H1 (cell line): ENCODE measurements at regions not wholly inside any gene's neighbourhood (a gene's known extent, or its start where the extent isn't known, plus 50 kb on each side); places are given as distances from the start of the nearest gene placed in this dataset.

ENCODE experiments used
- CTCF ChIA-PET: fragments of 300-600 bp; sonication (Branson Sonifier 250); formaldehyde crosslinking; loops from one replicate; lab custom pipeline; 2021; ENCODE audit not compliant: partially characterized antibody; lab: Charles Lee
- POLR2A ChIA-PET: fragments of 300-600 bp; sonication (Branson Sonifier 250); formaldehyde crosslinking; loops from one replicate; lab custom pipeline; 2021; ENCODE audit warnings: inconsistent platforms; ENCODE audit not compliant: partially characterized antibody; lab: Charles Lee
- DNase-seq, 2 experiments: peaks; one replicate each; pipeline versions ENCODE4 v3.0.0 to v3.0.0-alpha.2; 2010 to 2022; ENCODE audit warnings: low spot score in 2 of 2, low read depth in 1 of 2, mixed read lengths in 1 of 2
- FAIRE-seq: peaks from 2 replicates; lab custom pipeline; 2011; peaks lifted over from hg19 to GRCh38; lab: Jason Lieb, UNC
- H2AFZ ChIP-seq: 2 replicates; pipeline ENCODE4 v1.8.1; 2012; ENCODE audit warnings: low read length, inconsistent platforms
- H2AK5ac ChIP-seq: 2 replicates; pipeline ENCODE4 v1.6.1; 2013; ENCODE audit warnings: low read depth, low read length
- H2BK120ac ChIP-seq: replicated peaks from 2 replicates; pipeline ENCODE3; 2013; ENCODE audit warnings: low read depth, low read length, inconsistent platforms
- H2BK12ac ChIP-seq: 2 replicates; pipeline ENCODE4 v1.6.1; 2013; ENCODE audit warnings: low read depth, low read length
- H2BK15ac ChIP-seq: 2 replicates; pipeline ENCODE4 v1.6.1; 2013; ENCODE audit warnings: low read length
- H2BK20ac ChIP-seq: 2 replicates; pipeline ENCODE4 v1.6.1; 2013; ENCODE audit warnings: low read length
- H2BK5ac ChIP-seq: 2 replicates; pipeline ENCODE4 v1.6.1; 2013; ENCODE audit warnings: low read depth, low read length
- H3K14ac ChIP-seq: 2 replicates; pipeline ENCODE4 v1.6.1; 2013; ENCODE audit warnings: inconsistent platforms; ENCODE audit not compliant: insufficient read length
- H3K18ac ChIP-seq: 2 replicates; pipeline ENCODE4 v1.6.1; 2013; ENCODE audit warnings: low read length; ENCODE audit errors: extremely low read depth
- H3K23ac ChIP-seq: 2 replicates; pipeline ENCODE4 v1.6.1; 2013; ENCODE audit warnings: inconsistent platforms; ENCODE audit not compliant: insufficient read length
- H3K23me2 ChIP-seq: 2 replicates; pipeline ENCODE4 v1.6.1; 2013; ENCODE audit warnings: low read depth, low read length
- H3K27ac ChIP-seq: 2 replicates; pipeline ENCODE4 v1.6.1; 2011; ENCODE audit warnings: low read depth, low read length, inconsistent platforms
- H3K27me3 ChIP-seq, 4 experiments: replicated peaks in 1 of 4; 1 replicate in 1 of 4; 2 replicates in 3 of 4; pipeline versions ENCODE4 v1.6.1 to v1.8.1; 2011 to 2013; ENCODE audit warnings: low read length in 3 of 4, mild to moderate bottlenecking in 3 of 4, inconsistent platforms in 2 of 4, mixed read lengths in 2 of 4, moderate library complexity in 1 of 4; ENCODE audit not compliant: control insufficient read depth in 3 of 4, insufficient read depth in 3 of 4; ENCODE audit errors: extremely low read depth in 1 of 4
- H3K36me3 ChIP-seq, 4 experiments: 2 replicates each; pipeline versions ENCODE4 v1.6.1 to v1.8.1; 2011 to 2013; ENCODE audit warnings: mild to moderate bottlenecking in 4 of 4, low read length in 3 of 4, moderate library complexity in 2 of 4, control low read depth in 1 of 4, inconsistent platforms in 1 of 4; ENCODE audit not compliant: insufficient read depth in 4 of 4, control insufficient read depth in 2 of 4
- H3K4ac ChIP-seq: replicated peaks from 2 replicates; pipeline ENCODE3; 2013; ENCODE audit warnings: low read length, low read depth, mixed read lengths, inconsistent platforms; ENCODE audit not compliant: insufficient read length
- H3K4me1 ChIP-seq, 4 experiments: replicated peaks in 1 of 4; 1 replicate in 1 of 4; 2 replicates in 3 of 4; pipeline versions ENCODE4 v1.6.1 to v1.8.1; 2011 to 2013; ENCODE audit warnings: low read length in 3 of 4, inconsistent platforms in 2 of 4, mixed read lengths in 1 of 4; ENCODE audit not compliant: insufficient read depth in 4 of 4, control insufficient read depth in 3 of 4
- H3K4me2 ChIP-seq, 2 experiments: 2 replicates each; pipeline versions ENCODE4 v1.6.1 to v1.8.1; 2011 to 2013; ENCODE audit warnings: low read depth in 2 of 2, low read length in 2 of 2, control low read depth in 1 of 2, inconsistent platforms in 1 of 2, mild to moderate bottlenecking in 1 of 2; ENCODE audit not compliant: insufficient read depth in 1 of 2
- H3K4me3 ChIP-seq, 4 experiments: fragments of 200-600, 300-600 bp in 1 of 4; sonication (generic), shearing (Covaris generic), sonication (Bioruptor Twin) in 1 of 4; 2 replicates each; pipeline versions ENCODE4 v1.5.1 to v1.8.1; 2011 to 2016; ENCODE audit warnings: low read length in 4 of 4, low read depth in 3 of 4, control low read depth in 2 of 4, inconsistent platforms in 2 of 4, mild to moderate bottlenecking in 2 of 4, mixed read lengths in 1 of 4, moderate library complexity in 1 of 4; ENCODE audit not compliant: insufficient read depth in 2 of 4; ENCODE audit errors: extremely low read depth in 1 of 4
- H3K56ac ChIP-seq: replicated peaks from 2 replicates; pipeline ENCODE3; 2013; ENCODE audit warnings: low read depth, mild to moderate bottlenecking, mixed read lengths, low read length, inconsistent platforms; ENCODE audit not compliant: insufficient read length
- H3K79me1 ChIP-seq: 2 replicates; pipeline ENCODE4 v1.6.1; 2013; ENCODE audit warnings: low read depth, low read length, control low read depth
- H3K79me2 ChIP-seq, 2 experiments: 2 replicates each; pipeline versions ENCODE4 v1.6.1 to v1.8.1; 2012 to 2013; ENCODE audit warnings: low read length in 2 of 2, mild to moderate bottlenecking in 2 of 2, inconsistent platforms in 1 of 2; ENCODE audit not compliant: insufficient read depth in 2 of 2, control insufficient read depth in 1 of 2
- H3K9ac ChIP-seq, 4 experiments: replicated peaks in 1 of 4; 1 replicate in 1 of 4; 2 replicates in 3 of 4; pipeline versions ENCODE4 v1.6.1 to v1.8.1; 2011 to 2013; ENCODE audit warnings: low read depth in 3 of 4, low read length in 3 of 4, control low read depth in 2 of 4, mild to moderate bottlenecking in 2 of 4, moderate library complexity in 2 of 4, inconsistent platforms in 1 of 4; ENCODE audit errors: extremely low read depth in 1 of 4
- H3K9me3 ChIP-seq, 2 experiments: 2 replicates each; pipeline versions ENCODE4 v1.6.1 to v1.8.1; 2012 to 2013; ENCODE audit warnings: mild to moderate bottlenecking in 2 of 2, moderate library complexity in 2 of 2, control low read depth in 1 of 2, inconsistent platforms in 1 of 2, low read depth in 1 of 2, low read length in 1 of 2, mixed read lengths in 1 of 2; ENCODE audit not compliant: insufficient read depth in 2 of 2
- H4K20me1 ChIP-seq, 2 experiments: replicated peaks in 1 of 2; 2 replicates each; pipeline versions ENCODE3 to v1.8.1; 2011 to 2013; ENCODE audit warnings: inconsistent platforms in 2 of 2, low read length in 2 of 2, mild to moderate bottlenecking in 1 of 2; ENCODE audit not compliant: insufficient read depth in 2 of 2, control insufficient read depth in 1 of 2
- H4K5ac ChIP-seq: 2 replicates; pipeline ENCODE4 v1.6.1; 2013; ENCODE audit warnings: low read length, low read depth, mixed read lengths, inconsistent platforms; ENCODE audit not compliant: insufficient read length
- H4K8ac ChIP-seq: 2 replicates; pipeline ENCODE4 v1.8.0; 2013; ENCODE audit warnings: mild to moderate bottlenecking, moderate library complexity, low read length, inconsistent platforms; ENCODE audit not compliant: insufficient read depth; ENCODE audit errors: extremely low read depth
- H4K91ac ChIP-seq: replicated peaks from 2 replicates; pipeline ENCODE3; 2013; ENCODE audit warnings: low read length, mixed read lengths, inconsistent platforms; ENCODE audit not compliant: insufficient read length
- ATF3 ChIP-seq: IDR thresholded peaks from 2 replicates; pipeline ENCODE4 v1.6.1; 2011; ENCODE audit warnings: low read depth, mild to moderate bottlenecking, low read length; ENCODE audit not compliant: insufficient read depth
- CREB1 ChIP-seq: IDR thresholded peaks from 2 replicates; pipeline ENCODE4 v1.6.1; 2012; ENCODE audit warnings: inconsistent platforms
- CTCF ChIP-seq, 3 experiments: IDR thresholded peaks; 1 replicate in 2 of 3; 2 replicates in 1 of 3; pipeline versions ENCODE4 v1.5.1 to v1.6.1; 2011; ENCODE audit warnings: low read length in 3 of 3, mild to moderate bottlenecking in 3 of 3, inconsistent platforms in 2 of 3, low read depth in 1 of 3, moderate library complexity in 1 of 3; ENCODE audit not compliant: insufficient read depth in 1 of 3; ENCODE audit errors: control extremely low read depth in 1 of 3
- GTF2F1 ChIP-seq: IDR thresholded peaks from 2 replicates; pipeline ENCODE4 v1.6.1; 2012; ENCODE audit warnings: low read depth, low read length, improper control_type of control experiment, borderline replicate concordance
- HDAC2 ChIP-seq, 2 experiments: fragments of 300-600 bp in 1 of 2; sonication (generic) in 1 of 2; IDR thresholded peaks; 2 replicates each; pipeline ENCODE4 v1.6.1; 2011 to 2012; ENCODE audit warnings: low read depth in 2 of 2, low read length in 2 of 2, mild to moderate bottlenecking in 2 of 2, moderate library complexity in 2 of 2, borderline replicate concordance in 1 of 2, inconsistent platforms in 1 of 2
- PHF8 ChIP-seq: fragments of 200-600 bp; sonication (generic); conservative IDR thresholded peaks from 2 replicates; pipeline ENCODE4 v1.7.1; 2012; ENCODE audit warnings: low read depth, mild to moderate bottlenecking, inconsistent platforms, low read length, moderate library complexity
- POLR2A ChIP-seq, 2 experiments: IDR thresholded peaks; 1 replicate in 1 of 2; 2 replicates in 1 of 2; pipeline ENCODE4 v1.6.1; 2011; ENCODE audit warnings: low read depth in 2 of 2, low read length in 2 of 2, mild to moderate bottlenecking in 2 of 2; ENCODE audit errors: control extremely low read depth in 1 of 2
- RBBP5 ChIP-seq: IDR thresholded peaks from 2 replicates; pipeline ENCODE4 v1.7.1; 2012; ENCODE audit warnings: low read depth, mild to moderate bottlenecking, inconsistent platforms, low read length, moderate library complexity, borderline replicate concordance
- SP1 ChIP-seq: IDR thresholded peaks from 2 replicates; pipeline ENCODE4 v1.6.1; 2011; ENCODE audit warnings: low read depth, low read length
- SP4 ChIP-seq: IDR thresholded peaks from 2 replicates; pipeline ENCODE4 v1.6.1; 2012; ENCODE audit warnings: low read length, inconsistent platforms
- WGBS, 2 experiments: shearing (Covaris generic) in 1 of 2; methylation state at CpG; one replicate each; pipeline versions ENCODE4 v1.1.6 to v1.1.7; 2013 to 2015; ENCODE audit warnings: low lambda C conversion rate in 2 of 2, mixed read lengths in 2 of 2, inconsistent platforms in 1 of 2, low coverage in 1 of 2, missing lambda C conversion rate in 1 of 2; ENCODE audit not compliant: insufficient replicate concordance in 2 of 2, insufficient coverage in 1 of 2, insufficient read length in 1 of 2; ENCODE audit errors: extremely low coverage in 1 of 2, missing lambda C conversion rate in 1 of 2; 5-methylcytosine and 5-hydroxymethylcytosine counted together

- no peak overlapping the region for H2BK15ac ChIP-seq
- CTCF ChIA-PET = no interaction called here
- FAIRE-seq = no peak
Observed at GRCh38 chr14:42470427-42470719, 863.7 kb downstream of the LRFN5 start.

More at GRCh38 chr14:42470427-42470719, 863.7 kb downstream of the LRFN5 start:
- H3K4me2 ChIP-seq = no peak overlapping the region
- no peaks in the 10 kb centered on the region for H3K36me3 ChIP-seq
- H2AFZ ChIP-seq = no peak overlapping the region
- POLR2A ChIA-PET = no interaction called here
- no peak for DNase-seq
- no peaks in the 10 kb centered on the region for H4K20me1 ChIP-seq
- WGBS, 2 experiments = 100% methylated on average over 2 of the region's 3 CpGs; no CpG with 5 or more reads in 1 of the 2 experiments
- H3K23ac ChIP-seq = no peak overlapping the region
- H2BK120ac ChIP-seq = no peak overlapping the region
- H3K4me3 ChIP-seq = no peak overlapping the region
- no peak overlapping the region for H3K56ac ChIP-seq
- no peak overlapping the region for H2BK5ac ChIP-seq
- H4K5ac ChIP-seq = no peak overlapping the region
- H3K9me3 ChIP-seq = peaks cover 0 to 3% of the 10 kb centered on the region in 2 experiments; a peak in 2 of 4 replicates
- H3K9ac ChIP-seq = no peak overlapping the region
- TF ChIP-seq GTF2F1 = no peak
- no peak for TF ChIP-seq ATF3
- TF ChIP-seq PHF8 = no peak
- TF ChIP-seq SP1 = no peak
- no peak for TF ChIP-seq HDAC2 (IDR thresholded peaks at IDR 0.05; ENCODE audit: borderline replicate concordance in 1 of 2, low read depth in 2 of 2, low read length in 2 of 2)
- no peak for TF ChIP-seq SP4
- TF ChIP-seq RBBP5 = no peak
- no peak for TF ChIP-seq CTCF (IDR thresholded peaks at IDR 0.05; ENCODE audit: control extremely low read depth in 1 of 3, insufficient read depth in 1 of 3, low read depth in 1 of 3, low read length in 3 of 3)
- no peak for TF ChIP-seq POLR2A (IDR thresholded peaks at IDR 0.05; ENCODE audit: control extremely low read depth in 1 of 2, low read depth in 2 of 2, low read length in 2 of 2)
- TF ChIP-seq CREB1 = no peak
- H3K4me1 ChIP-seq = peaks cover 0 to 5% (median 1%) of the 10 kb centered on the region in 4 experiments; a peak in 2 of 7 replicates
- H2AK5ac ChIP-seq = no peak overlapping the region
- H3K27ac ChIP-seq = no peak overlapping the region
- no peak overlapping the region for H2BK12ac ChIP-seq
- no peak overlapping the region for H4K91ac ChIP-seq
- no peak overlapping the region for H3K14ac ChIP-seq
- H3K23me2 ChIP-seq = no peaks in the 10 kb centered on the region
- no peak overlapping the region for H3K4ac ChIP-seq
- no peak overlapping the region for H4K8ac ChIP-seq
- no peak overlapping the region for H3K18ac ChIP-seq
- no peaks in the 10 kb centered on the region for H3K27me3 ChIP-seq
- no peaks in the 10 kb centered on the region for H3K79me2 ChIP-seq
- H3K79me1 ChIP-seq = no peaks in the 10 kb centered on the region
- no peak overlapping the region for H2BK20ac ChIP-seq
